GM12878 (cell line): ENCODE measurements at regions not wholly inside any gene's neighbourhood (a gene's known extent, or its start where the extent isn't known, plus 50 kb on each side); places are given as distances from the start of the nearest gene placed in this dataset.

Experiments used
- ATAC-seq: fragments of 200-7000 bp; cut with Tn5 transposase; 3 replicates; pipeline ENCODE4 v1.9.1; 2020; ENCODE audit warnings: mild to moderate bottlenecking, moderate library complexity
- BruUV-seq: library from RNA; stranded (reverse); fragments of 400-500 nt; replicated peaks from 2 replicates; lab custom pipeline; 2021; lab: Mats Ljungman, UMichigan
- CTCF ChIA-PET: fragments of 300-600 bp; sonication (Branson Sonifier 250); formaldehyde crosslinking; extraction: SDS; loops from one replicate; lab custom pipeline; 2021; ENCODE audit warnings: inconsistent platforms; lab: Yijun Ruan, JAX
- POLR2A ChIA-PET: fragments of 350-600 bp; formaldehyde crosslinking; extraction: SDS; loops from one replicate; lab custom pipeline; 2021; ENCODE audit warnings: inconsistent platforms; lab: Charles Lee
- RAD21 ChIA-PET: fragments of 300-600 bp; sonication (Branson Sonifier 250); formaldehyde crosslinking; loops from one replicate; lab custom pipeline; 2023; ENCODE audit warnings: antibody characterized with exemption; ENCODE audit not compliant: unreplicated experiment; lab: Charles Lee
- SMC1A ChIA-PET: fragments of 300-600 bp; sonication (Branson Sonifier 250); formaldehyde crosslinking; loops from one replicate; lab custom pipeline; 2023; ENCODE audit not compliant: unreplicated experiment, uncharacterized antibody; lab: Charles Lee
- DNase-seq: peaks from one replicate; pipeline ENCODE4 v3.0.0-alpha.2; 2011; ENCODE audit warnings: low read depth, low spot score
- FAIRE-seq: peaks from 3 replicates; lab custom pipeline; 2011; peaks lifted over from hg19 to GRCh38; lab: Jason Lieb, UNC
- H2AFZ ChIP-seq: 2 replicates; pipeline ENCODE4 v1.6.0; 2011; ENCODE audit warnings: low read depth, low read length, control low read depth; ENCODE audit not compliant: control insufficient read depth
- H3K27ac ChIP-seq: 2 replicates; pipeline ENCODE4 v1.5.1; 2011; ENCODE audit warnings: control low read depth; ENCODE audit not compliant: control insufficient read depth, insufficient read depth
- H3K27me3 ChIP-seq, 2 experiments: replicated peaks in 1 of 2; 2 replicates each; pipeline versions ENCODE4 v1.6.0 to v1.6.1; 2011; ENCODE audit warnings: low read length in 1 of 2; ENCODE audit not compliant: control insufficient read depth in 2 of 2, insufficient read depth in 2 of 2
- H3K36me3 ChIP-seq, 2 experiments: 2 replicates each; pipeline ENCODE4 v1.5.1; 2011; ENCODE audit warnings: low read length in 1 of 2; ENCODE audit not compliant: control insufficient read depth in 2 of 2, insufficient read depth in 2 of 2
- H3K4me1 ChIP-seq: 2 replicates; pipeline ENCODE4 v1.6.1; 2011; ENCODE audit warnings: mild to moderate bottlenecking, low read length, moderate library complexity, mixed read lengths; ENCODE audit not compliant: control insufficient read depth, insufficient read depth
- H3K4me2 ChIP-seq: 2 replicates; pipeline ENCODE4 v1.6.0; 2011; ENCODE audit warnings: control low read depth; ENCODE audit not compliant: control insufficient read depth, insufficient read depth
- H3K4me3 ChIP-seq: fragments of 200-600 bp; sonication (generic); 2 replicates; pipeline ENCODE4 v1.5.1; 2016
- H3K79me2 ChIP-seq: 2 replicates; pipeline ENCODE4 v1.6.0; 2011; ENCODE audit warnings: low read length; ENCODE audit not compliant: control insufficient read depth, insufficient read depth
- H3K9ac ChIP-seq: 2 replicates; pipeline ENCODE4 v1.8.0; 2011; ENCODE audit warnings: low read length, control low read depth, mixed read lengths; ENCODE audit not compliant: control insufficient read depth, insufficient read depth
- H3K9me3 ChIP-seq: replicated peaks from 3 replicates; pipeline ENCODE4 v1.5.1; 2011; ENCODE audit warnings: mild to moderate bottlenecking, low read length; ENCODE audit not compliant: control insufficient read depth, insufficient read depth
- H4K20me1 ChIP-seq: 2 replicates; pipeline ENCODE4 v1.6.0; 2011; ENCODE audit not compliant: control insufficient read depth, insufficient read depth
- BHLHE40 ChIP-seq, 2 experiments: fragments of 450-650 bp in 1 of 2; IDR thresholded peaks; 2 replicates each; pipeline ENCODE4 v1.6.1; 2011 to 2017; ENCODE audit warnings: low read depth in 2 of 2, borderline replicate concordance in 1 of 2, improper control_type of control experiment in 1 of 2, low read length in 1 of 2, mild to moderate bottlenecking in 1 of 2
- ETV6 ChIP-seq, 2 experiments: fragments of 450-650 bp in 1 of 2; IDR thresholded peaks in 1 of 2; conservative IDR thresholded peaks in 1 of 2; 2 replicates each; pipeline ENCODE4 v1.6.1; 2014; ENCODE audit warnings: antibody characterized with exemption in 1 of 2, borderline replicate concordance in 1 of 2, low read depth in 1 of 2, mild to moderate bottlenecking in 1 of 2, moderate library complexity in 1 of 2
- FOS ChIP-seq: IDR thresholded peaks from 3 replicates; pipeline ENCODE4 v1.6.1; 2011; ENCODE audit warnings: borderline replicate concordance; ENCODE audit not compliant: insufficient read length; ENCODE audit errors: extremely low read depth
- IRF4 ChIP-seq: IDR thresholded peaks from 2 replicates; pipeline ENCODE4 v1.6.1; 2011; ENCODE audit warnings: low read depth, low read length
- JUNB ChIP-seq: IDR thresholded peaks from 2 replicates; pipeline ENCODE4 v1.6.1; 2016; ENCODE audit warnings: antibody characterized with exemption, mild to moderate bottlenecking
- TBL1XR1 ChIP-seq: IDR thresholded peaks from 2 replicates; pipeline ENCODE4 v1.6.1; 2012; ENCODE audit warnings: low read depth, low read length, improper control_type of control experiment
- WGBS: methylation state at CpG from one replicate; pipeline ENCODE4 v1.1.6; 2016; ENCODE audit warnings: low lambda C conversion rate; ENCODE audit not compliant: insufficient replicate concordance, insufficient coverage; ENCODE audit errors: missing lambda C conversion rate; 5-methylcytosine and 5-hydroxymethylcytosine counted together
- in situ Hi-C: fragments of 300-500 bp; cut with MboI; formaldehyde crosslinking; loops from 9 replicates; pipeline ENCODE4 v1.14.3; 2018; ENCODE audit warnings: mixed read lengths
- intact Hi-C: fragments of 100-400 bp; cut with micrococcal nuclease; formaldehyde crosslinking; loops from one replicate; pipeline ENCODE4 v1.14.2; 2022; ENCODE audit not compliant: unreplicated experiment
- TF ChIP-seq, protein P1 (sequence below): fragments of 450-650 bp; IDR thresholded peaks from 2 replicates; pipeline ENCODE4 v1.6.1; 2017; ENCODE audit warnings: borderline replicate concordance

DNA sequence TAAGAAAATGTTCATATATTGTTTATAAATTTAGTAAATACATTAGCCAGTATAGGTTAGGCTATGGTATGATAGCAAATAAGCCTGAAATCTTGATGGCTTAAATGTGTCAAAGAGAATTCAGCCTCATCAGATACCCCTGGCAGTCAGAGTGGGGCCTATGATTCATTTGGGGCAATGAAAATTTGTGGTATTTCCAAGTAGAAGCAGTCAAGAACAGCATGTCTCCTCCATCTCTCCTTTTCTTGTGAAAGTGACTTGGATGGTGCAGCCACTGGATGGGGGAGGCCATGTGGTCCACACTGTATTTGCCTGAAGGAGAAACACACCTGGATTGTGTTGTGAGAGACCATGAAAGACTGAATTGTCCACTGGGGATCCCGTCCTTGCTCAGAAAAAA lies 82.7 kb downstream of the DLEU7 start:
- POLR2A ChIA-PET: no interaction called here
- 0% methylated on average over 1 of the region's 1 CpG for WGBS
- in situ Hi-C loops: no loop called here
- H3K79me2 ChIP-seq: no peaks in the 10 kb centered on the region
- H3K4me3 ChIP-seq: no peak overlapping the region
- CTCF ChIA-PET: no interaction called here
- FAIRE-seq (no peak), ATAC-seq (no peak)
- RAD21 ChIA-PET: no interaction called here
- no peaks in the 10 kb centered on the region for H3K27me3 ChIP-seq
- BruUV-seq: no TSS peak
- H3K9me3 ChIP-seq: no peaks in the 10 kb centered on the region; the same call in 2 of the 3 replicates
- H3K4me1 ChIP-seq: no peaks in the 10 kb centered on the region
- H3K9ac ChIP-seq: no peak overlapping the region
- no peaks in the 10 kb centered on the region for H4K20me1 ChIP-seq
- no peak overlapping the region for H3K4me2 ChIP-seq
- TF ChIP-seq TBL1XR1 (no peak), IRF4 (no peak), BHLHE40 (IDR thresholded peaks at IDR 0.05; ENCODE audit: borderline replicate concordance in 1 of 2, low read depth in 2 of 2, low read length in 1 of 2) (no peak), ETV6 (conservative IDR thresholded peaks at IDR 0.05 in 1 of 2, IDR thresholded peaks at IDR 0.05 in 1 of 2; ENCODE audit: borderline replicate concordance in 1 of 2, low read depth in 1 of 2) (no peak), JUNB (no peak), FOS (no peak)
- TF ChIP-seq, protein P1, sequence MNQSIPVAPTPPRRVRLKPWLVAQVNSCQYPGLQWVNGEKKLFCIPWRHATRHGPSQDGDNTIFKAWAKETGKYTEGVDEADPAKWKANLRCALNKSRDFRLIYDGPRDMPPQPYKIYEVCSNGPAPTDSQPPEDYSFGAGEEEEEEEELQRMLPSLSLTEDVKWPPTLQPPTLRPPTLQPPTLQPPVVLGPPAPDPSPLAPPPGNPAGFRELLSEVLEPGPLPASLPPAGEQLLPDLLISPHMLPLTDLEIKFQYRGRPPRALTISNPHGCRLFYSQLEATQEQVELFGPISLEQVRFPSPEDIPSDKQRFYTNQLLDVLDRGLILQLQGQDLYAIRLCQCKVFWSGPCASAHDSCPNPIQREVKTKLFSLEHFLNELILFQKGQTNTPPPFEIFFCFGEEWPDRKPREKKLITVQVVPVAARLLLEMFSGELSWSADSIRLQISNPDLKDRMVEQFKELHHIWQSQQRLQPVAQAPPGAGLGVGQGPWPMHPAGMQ: no peak
- TF ChIP-seq, all 136 proteins: peak for 0
- no peak overlapping the region for H3K27ac ChIP-seq
- no peak for DNase-seq
- intact Hi-C loops: no loop called here
- SMC1A ChIA-PET: interaction anchor here (1.9 kb wide), 1 partner anchor 15 kb away, joined by 6 read pairs; no protein-coding TSS in a partner anchor
- H3K36me3 ChIP-seq: no peaks in the 10 kb centered on the region
- H2AFZ ChIP-seq: no peak overlapping the region
